SK-N-SH (cell line): ENCODE measurements at regions not wholly inside any gene's neighbourhood (a gene's known extent, or its start where the extent isn't known, plus 50 kb on each side); places are given as distances from the start of the nearest gene placed in this dataset.

Experiments
- CTCF ChIA-PET: fragments of 300-600, 350-600 bp; formaldehyde crosslinking; extraction: SDS; loops from one replicate; lab custom pipeline; 2021; lab: Yijun Ruan, JAX
- POLR2A ChIA-PET: fragments of 350-600 bp; sonication (Branson Sonifier 250); formaldehyde crosslinking; extraction: SDS; loops from one replicate; lab custom pipeline; 2020; ENCODE audit warnings: antibody characterized with exemption, inconsistent platforms; lab: Yijun Ruan, JAX
- DNase-seq: peaks from one replicate; pipeline ENCODE4 v3.0.0; 2012
- H2AFZ ChIP-seq: fragments of 200-600 bp; sonication (generic); 2 replicates; pipeline ENCODE4 v1.8.1; 2016; ENCODE audit warnings: antibody characterized with exemption, mild to moderate bottlenecking, low read depth
- H3F3A ChIP-seq: fragments of 200-600 bp; sonication (generic); replicated peaks from 2 replicates; pipeline ENCODE3; 2016; ENCODE audit warnings: antibody characterized with exemption, mild to moderate bottlenecking; ENCODE audit not compliant: insufficient read depth
- H3K27ac ChIP-seq, 2 experiments: fragments of 200-500 bp in 1 of 2; fragments of 200-600 bp in 1 of 2; sonication (Bioruptor generic) in 1 of 2; sonication (generic), shearing (Covaris generic) in 1 of 2; 2 replicates each; pipeline versions ENCODE4 v1.5.1 to v1.6.1; 2014 to 2016; ENCODE audit warnings: low read depth in 2 of 2, inconsistent platforms in 1 of 2, low read length in 1 of 2, mild to moderate bottlenecking in 1 of 2, mixed read lengths in 1 of 2
- H3K27me3 ChIP-seq: fragments of 200-600 bp; sonication (generic), shearing (Covaris generic); 2 replicates; pipeline ENCODE4 v1.6.1; 2016; ENCODE audit warnings: mixed run types; ENCODE audit not compliant: insufficient read depth
- H3K36me3 ChIP-seq, 2 experiments: fragments of 200-500 bp in 1 of 2; fragments of 200-600 bp in 1 of 2; sonication (Bioruptor generic) in 1 of 2; sonication (generic) in 1 of 2; replicated peaks in 1 of 2; 2 replicates each; pipeline versions ENCODE3 to v1.5.1; 2014 to 2016; ENCODE audit warnings: low read length in 1 of 2, mild to moderate bottlenecking in 1 of 2; ENCODE audit not compliant: insufficient read depth in 2 of 2, control insufficient read depth in 1 of 2
- H3K4me1 ChIP-seq, 2 experiments: fragments of 200-500 bp in 1 of 2; fragments of 200-600 bp in 1 of 2; sonication (Bioruptor generic) in 1 of 2; sonication (generic), shearing (Covaris generic) in 1 of 2; 2 replicates each; pipeline versions ENCODE4 v1.5.1 to v1.6.1; 2014 to 2016; ENCODE audit warnings: low read depth in 1 of 2, low read length in 1 of 2, mixed run types in 1 of 2; ENCODE audit not compliant: insufficient read depth in 2 of 2, control insufficient read depth in 1 of 2
- H3K4me2 ChIP-seq: fragments of 200-600 bp; sonication (generic), shearing (Covaris generic); 2 replicates; pipeline ENCODE4 v1.6.1; 2017; ENCODE audit warnings: mixed run types
- H3K4me3 ChIP-seq, 2 experiments: fragments of 200-500 bp in 1 of 2; fragments of 200-600 bp in 1 of 2; sonication (Bioruptor generic) in 1 of 2; sonication (generic), shearing (Covaris generic) in 1 of 2; 2 replicates each; pipeline versions ENCODE4 v1.5.1 to v1.8.1; 2014 to 2016; ENCODE audit warnings: low read depth in 2 of 2, inconsistent platforms in 1 of 2, low read length in 1 of 2, mild to moderate bottlenecking in 1 of 2, mixed read lengths in 1 of 2, moderate library complexity in 1 of 2
- H3K79me2 ChIP-seq: fragments of 200-600 bp; sonication (generic); 2 replicates; pipeline ENCODE4 v1.8.1; 2017; ENCODE audit warnings: mild to moderate bottlenecking; ENCODE audit not compliant: insufficient read depth
- H3K9ac ChIP-seq: fragments of 200-600 bp; sonication (generic); 2 replicates; pipeline ENCODE4 v1.6.1; 2017; ENCODE audit warnings: mixed run types
- H3K9me2 ChIP-seq: fragments of 200-600 bp; sonication (generic); 2 replicates; pipeline ENCODE4 v1.6.1; 2017; ENCODE audit warnings: mixed run types
- H3K9me3 ChIP-seq: fragments of 200-600 bp; sonication (generic); 2 replicates; pipeline ENCODE4 v1.6.1; 2017; ENCODE audit warnings: mixed run types, mild to moderate bottlenecking, moderate library complexity
- H4K20me1 ChIP-seq: fragments of 200-600 bp; sonication (generic); 2 replicates; pipeline ENCODE4 v1.6.1; 2017; ENCODE audit warnings: mild to moderate bottlenecking, mixed run types; ENCODE audit not compliant: insufficient read depth
- CHD2 ChIP-seq: fragments of 150-350 bp; IDR thresholded peaks from 2 replicates; pipeline ENCODE4 v1.6.1; 2018; ENCODE audit warnings: low read length; ENCODE audit not compliant: partially characterized antibody
- CTCF ChIP-seq: fragments of 200-600 bp; sonication (generic); IDR thresholded peaks from 2 replicates; pipeline ENCODE4 v1.6.1; 2017; ENCODE audit warnings: antibody characterized with exemption, mild to moderate bottlenecking, moderate library complexity
- GATA2 ChIP-seq: sonication (generic); formaldehyde crosslinking; IDR thresholded peaks from 2 replicates; pipeline ENCODE4 v1.5.0; 2020; ENCODE audit warnings: mild to moderate bottlenecking, missing genetic modification reagents
- JUND ChIP-seq: IDR thresholded peaks from 2 replicates; pipeline ENCODE4 v1.4.0; 2012
- MXI1 ChIP-seq: IDR thresholded peaks from 2 replicates; pipeline ENCODE4 v1.6.1; 2012; ENCODE audit warnings: mild to moderate bottlenecking, low read depth, low read length, improper control_type of control experiment
- NRF1 ChIP-seq: IDR thresholded peaks from 2 replicates; pipeline ENCODE4 v1.6.1; 2012; ENCODE audit warnings: low read depth, mild to moderate bottlenecking, low read length
- RXRA ChIP-seq: IDR thresholded peaks from 2 replicates; pipeline ENCODE4 v1.4.0; 2012; ENCODE audit warnings: low read depth, mild to moderate bottlenecking, borderline replicate concordance
- SIN3A ChIP-seq: IDR thresholded peaks from 2 replicates; pipeline ENCODE4 v1.6.1; 2012; ENCODE audit warnings: low read depth, mild to moderate bottlenecking, low read length, moderate library complexity, borderline replicate concordance
- SMC3 ChIP-seq: IDR thresholded peaks from 2 replicates; pipeline ENCODE4 v1.6.1; 2012; ENCODE audit warnings: low read depth, low read length, improper control_type of control experiment
- TAF1 ChIP-seq: IDR thresholded peaks from 2 replicates; pipeline ENCODE4 v1.6.1; 2012; ENCODE audit warnings: low read depth, mild to moderate bottlenecking, low read length, moderate library complexity, borderline replicate concordance
- YY1 ChIP-seq: IDR thresholded peaks from 2 replicates; pipeline ENCODE4 v1.4.0; 2012; ENCODE audit warnings: low read depth, mild to moderate bottlenecking
- ZBTB33 ChIP-seq: IDR thresholded peaks from 2 replicates; pipeline ENCODE4 v1.4.0; 2012; ENCODE audit warnings: low read depth, borderline replicate concordance
- whole genome bisulfite sequencing: methylation state at CpG from one replicate; pipeline ENCODE4 v1.1.6; 2017; ENCODE audit warnings: low lambda C conversion rate; 5-methylcytosine and 5-hydroxymethylcytosine counted together

GRCh38 chr20:47876311-47877088, 91.2 kb upstream of the SULF2 start:
- no peak overlapping the region for H3K9ac ChIP-seq
- H3K27me3 ChIP-seq: no peaks in the 10 kb centered on the region
- ChIA-PET CTCF (interaction anchor here (1.0 kb wide), 1 partner anchor 212 kb away, joined by 3 read pairs; no protein-coding TSS in a partner anchor), POLR2A (no interaction called here)
- H3K4me2 ChIP-seq: no peak overlapping the region
- no peak for DNase-seq
- H3K4me3 ChIP-seq: no peak overlapping the region
- H3K27ac ChIP-seq: no peak overlapping the region
- no peaks in the 10 kb centered on the region for H3F3A ChIP-seq
- TF ChIP-seq SIN3A (no peak), GATA2 (CRISPR knock-in tag) (no peak), MXI1 (no peak), JUND (no peak), CTCF (no peak), SMC3 (no peak), NRF1 (no peak), RXRA (no peak), CHD2 (no peak), YY1 (no peak), TAF1 (no peak)
- H2AFZ ChIP-seq: no peak overlapping the region
- no peaks in the 10 kb centered on the region for H3K9me2 ChIP-seq
- no peaks in the 10 kb centered on the region for H3K36me3 ChIP-seq
- H4K20me1 ChIP-seq: no peaks in the 10 kb centered on the region
- 46% methylated on average over 5 of the region's 5 CpGs for WGBS
- no peaks in the 10 kb centered on the region for H3K9me3 ChIP-seq
- no peaks in the 10 kb centered on the region for H3K79me2 ChIP-seq
- H3K4me1 ChIP-seq: peaks cover 0 to 5% of the 10 kb centered on the region in 2 experiments; a peak in 1 of 4 replicates

- no peaks in the 10 kb centered on the region for H3K9me3 ChIP-seq
- CTCF ChIA-PET: no interaction called here
- POLR2A ChIA-PET: no interaction called here
- no peak overlapping the region for H2AFZ ChIP-seq
- TF ChIP-seq ZBTB33: no peak
- DNase-seq: no peak
- WGBS: 45% methylated on average over 7 of the region's 13 CpGs
- H4K20me1 ChIP-seq: no peaks in the 10 kb centered on the region
- no peak overlapping the region for H3K9ac ChIP-seq
- H3F3A ChIP-seq: no peaks in the 10 kb centered on the region
- H3K79me2 ChIP-seq: no peaks in the 10 kb centered on the region
- H3K4me1 ChIP-seq: peaks cover 0 to 5% of the 10 kb centered on the region in 2 experiments; a peak in 1 of 4 replicates
- H3K27me3 ChIP-seq: no peaks in the 10 kb centered on the region
- H3K4me3 ChIP-seq: no peak overlapping the region
- H3K36me3 ChIP-seq: no peaks in the 10 kb centered on the region
- H3K27ac ChIP-seq: no peak overlapping the region
- H3K4me2 ChIP-seq: no peak overlapping the region
- H3K9me2 ChIP-seq: no peaks in the 10 kb centered on the region
Observed at GRCh38 chr20:47875297-47876025, 90.2 kb upstream of the SULF2 start.
